ENCODE measurements at regions not wholly inside any gene's neighbourhood (a gene's known extent, or its start where the extent isn't known, plus 50 kb on each side); places are given as distances from the start of the nearest gene placed in this dataset.

- Histone ChIP-seq H3K9me3 (ENCODE audit: insufficient read depth, low read depth, low read length) (no peaks in the 10 kb centered on the region), H3K9ac (ENCODE audit: low read depth, low read length) (no peak overlapping the region), H3K27me3 (ENCODE audit: insufficient read depth, low read length) (no peaks in the 10 kb centered on the region), H3K27ac (ENCODE audit: low read depth, low read length) (no peak overlapping the region), H3K4me1 (ENCODE audit: insufficient read depth, low read length) (no peaks in the 10 kb centered on the region), H3K36me3 (ENCODE audit: insufficient read depth, low read length) (no peaks in the 10 kb centered on the region), H3K4me3 (ENCODE audit: low read length) (no peak overlapping the region)
- 85% methylated on average over 7 of the region's 10 CpGs for WGBS
Measured at GRCh38 chr7:7060828-7061599, 121.3 kb upstream of the C1GALT1 start.

GRCh38 chr7:7077945-7078344 is 104.4 kb upstream of the C1GALT1 start:
- WGBS, result 87% methylated on average over 6 of the region's 8 CpGs

GRCh38 chr7:7080802-7081201 is 101.5 kb upstream of the C1GALT1 start:
- Histone ChIP-seq H3K9ac (ENCODE audit: low read depth, low read length) (no peak overlapping the region), H3K9me3 (ENCODE audit: insufficient read depth, low read depth, low read length) (no peaks in the 10 kb centered on the region), H3K27me3 (ENCODE audit: insufficient read depth, low read length) (no peaks in the 10 kb centered on the region)

More at GRCh38 chr7:7077945-7078344, 104.4 kb upstream of the C1GALT1 start:
- Histone ChIP-seq H3K4me1 (ENCODE audit: insufficient read depth, low read length) (no peaks in the 10 kb centered on the region), H3K9me3 (ENCODE audit: insufficient read depth, low read depth, low read length) (no peaks in the 10 kb centered on the region), H3K4me3 (ENCODE audit: low read length) (no peak overlapping the region), H3K27ac (ENCODE audit: low read depth, low read length) (no peak overlapping the region), H3K36me3 (ENCODE audit: insufficient read depth, low read length) (no peaks in the 10 kb centered on the region), H3K9ac (ENCODE audit: low read depth, low read length) (no peak overlapping the region), H3K27me3 (ENCODE audit: insufficient read depth, low read length) (no peaks in the 10 kb centered on the region)

GRCh38 chr7:7090460-7090859 is 91.9 kb upstream of the C1GALT1 start:
- H3K9me3 ChIP-seq (ENCODE audit: insufficient read depth, low read depth, low read length), result peaks cover 7% of the 10 kb centered on the region; the same call in 1 of the 2 replicates
- no peak overlapping the region for H3K9ac ChIP-seq (ENCODE audit: low read depth, low read length)
- no peak overlapping the region for H3K4me3 ChIP-seq (ENCODE audit: low read length)
- no peak overlapping the region for H3K27ac ChIP-seq (ENCODE audit: low read depth, low read length)
- H3K27me3 ChIP-seq (ENCODE audit: insufficient read depth, low read length), result no peaks in the 10 kb centered on the region
- no CpG with 5 or more reads among the region's 1 CpG for WGBS
- no peaks in the 10 kb centered on the region for H3K36me3 ChIP-seq (ENCODE audit: insufficient read depth, low read length)
- no peaks in the 10 kb centered on the region for H3K4me1 ChIP-seq (ENCODE audit: insufficient read depth, low read length)

More at GRCh38 chr7:7080802-7081201, 101.5 kb upstream of the C1GALT1 start:
- H3K4me1 ChIP-seq (ENCODE audit: insufficient read depth, low read length), result no peaks in the 10 kb centered on the region
- no peak overlapping the region for H3K27ac ChIP-seq (ENCODE audit: low read depth, low read length)
- no peak overlapping the region for H3K4me3 ChIP-seq (ENCODE audit: low read length)
- H3K36me3 ChIP-seq (ENCODE audit: insufficient read depth, low read length), result no peaks in the 10 kb centered on the region
- 95% methylated on average over 2 of the region's 2 CpGs for WGBS

GRCh38 chr7:7098280-7098818 is 84.0 kb upstream of the C1GALT1 start:
- H3K4me1 ChIP-seq (ENCODE audit: insufficient read depth, low read length), result peaks cover 38% of the 10 kb centered on the region
- H3K27me3 ChIP-seq (ENCODE audit: insufficient read depth, low read length), result no peaks in the 10 kb centered on the region
- no peaks in the 10 kb centered on the region for H3K36me3 ChIP-seq (ENCODE audit: insufficient read depth, low read length)
- WGBS, result no CpG with 5 or more reads among the region's 1 CpG
- H3K27ac ChIP-seq (ENCODE audit: low read depth, low read length), result peak overlapping the region; percentile 63; the same call in 1 of the 2 replicates
- no peaks in the 10 kb centered on the region for H3K9me3 ChIP-seq (ENCODE audit: insufficient read depth, low read depth, low read length)
- H3K4me3 ChIP-seq (ENCODE audit: low read length), result no peak overlapping the region
- H3K9ac ChIP-seq (ENCODE audit: low read depth, low read length), result no peak overlapping the region

- Histone ChIP-seq H3K9me3 (ENCODE audit: insufficient read depth, low read depth, low read length) (no peaks in the 10 kb centered on the region), H3K36me3 (ENCODE audit: insufficient read depth, low read length) (no peaks in the 10 kb centered on the region), H3K4me1 (ENCODE audit: insufficient read depth, low read length) (peaks cover 43% of the 10 kb centered on the region), H3K27me3 (ENCODE audit: insufficient read depth, low read length) (no peaks in the 10 kb centered on the region), H3K27ac (ENCODE audit: low read depth, low read length) (peak overlapping the region; percentile 79), H3K9ac (ENCODE audit: low read depth, low read length) (peak overlapping the region; percentile 39; the same call in 1 of the 2 replicates), H3K4me3 (ENCODE audit: low read length) (no peak overlapping the region; the same call in 1 of the 2 replicates)
- WGBS, result 17% methylated on average over 1 of the region's 1 CpG
Measured at GRCh38 chr7:7099584-7100014, 82.7 kb upstream of the C1GALT1 start.

- no peak overlapping the region; the same call in 1 of the 2 replicates for H3K4me3 ChIP-seq (ENCODE audit: low read length)
- H3K27ac ChIP-seq (ENCODE audit: low read depth, low read length), result peak overlapping the region; percentile 79
- H3K36me3 ChIP-seq (ENCODE audit: insufficient read depth, low read length), result no peaks in the 10 kb centered on the region
- no peaks in the 10 kb centered on the region for H3K27me3 ChIP-seq (ENCODE audit: insufficient read depth, low read length)
- peak overlapping the region; percentile 39; the same call in 1 of the 2 replicates for H3K9ac ChIP-seq (ENCODE audit: low read depth, low read length)
- 26% methylated on average over 8 of the region's 8 CpGs for WGBS
- peaks cover 52% of the 10 kb centered on the region for H3K4me1 ChIP-seq (ENCODE audit: insufficient read depth, low read length)
- H3K9me3 ChIP-seq (ENCODE audit: insufficient read depth, low read depth, low read length), result no peaks in the 10 kb centered on the region
Measured at GRCh38 chr7:7100432-7100849, 81.9 kb upstream of the C1GALT1 start.

- Histone ChIP-seq H3K36me3 (ENCODE audit: insufficient read depth, low read length) (no peaks in the 10 kb centered on the region), H3K9ac (ENCODE audit: low read depth, low read length) (no peak overlapping the region), H3K4me1 (ENCODE audit: insufficient read depth, low read length) (peaks cover 64% of the 10 kb centered on the region), H3K4me3 (ENCODE audit: low read length) (no peak overlapping the region), H3K9me3 (ENCODE audit: insufficient read depth, low read depth, low read length) (peaks cover 3% of the 10 kb centered on the region; the same call in 1 of the 2 replicates), H3K27me3 (ENCODE audit: insufficient read depth, low read length) (no peaks in the 10 kb centered on the region), H3K27ac (ENCODE audit: low read depth, low read length) (no peak overlapping the region)
- WGBS, result 91% methylated on average over 12 of the region's 12 CpGs
Measured at GRCh38 chr7:7102906-7103305, 79.4 kb upstream of the C1GALT1 start.

- H3K9me3 ChIP-seq (ENCODE audit: insufficient read depth, low read depth, low read length), result peaks cover 10% of the 10 kb centered on the region; the same call in 1 of the 2 replicates
- no peaks in the 10 kb centered on the region for H3K36me3 ChIP-seq (ENCODE audit: insufficient read depth, low read length)
- H3K27me3 ChIP-seq (ENCODE audit: insufficient read depth, low read length), result no peaks in the 10 kb centered on the region
- peaks cover 57% of the 10 kb centered on the region for H3K4me1 ChIP-seq (ENCODE audit: insufficient read depth, low read length)
- H3K9ac ChIP-seq (ENCODE audit: low read depth, low read length), result no peak overlapping the region
- H3K4me3 ChIP-seq (ENCODE audit: low read length), result no peak overlapping the region
- H3K27ac ChIP-seq (ENCODE audit: low read depth, low read length), result no peak overlapping the region
- whole genome bisulfite sequencing, result 86% methylated on average over 27 of the region's 29 CpGs
Measured at GRCh38 chr7:7103343-7104313, 78.7 kb upstream of the C1GALT1 start.

- 76% methylated on average over 7 of the region's 7 CpGs for WGBS
Measured at GRCh38 chr7:7104314-7104698, 78.0 kb upstream of the C1GALT1 start.

More at GRCh38 chr7:7104314-7104698, 78.0 kb upstream of the C1GALT1 start:
- H3K27me3 ChIP-seq (ENCODE audit: insufficient read depth, low read length), result no peaks in the 10 kb centered on the region
- peaks cover 50% of the 10 kb centered on the region for H3K4me1 ChIP-seq (ENCODE audit: insufficient read depth, low read length)
- H3K9ac ChIP-seq (ENCODE audit: low read depth, low read length), result no peak overlapping the region
- H3K27ac ChIP-seq (ENCODE audit: low read depth, low read length), result no peak overlapping the region
- H3K9me3 ChIP-seq (ENCODE audit: insufficient read depth, low read depth, low read length), result peaks cover 17% of the 10 kb centered on the region; the same call in 1 of the 2 replicates
- no peak overlapping the region for H3K4me3 ChIP-seq (ENCODE audit: low read length)
- no peaks in the 10 kb centered on the region for H3K36me3 ChIP-seq (ENCODE audit: insufficient read depth, low read length)

All from HUES64 (cell line).